ENCODE measurements at regions not wholly inside any gene's neighbourhood (a gene's known extent, or its start where the extent isn't known, plus 50 kb on each side); places are given as distances from the start of the nearest gene placed in this dataset.

- H3K4me1 Mint-ChIP-seq: peaks cover 8% of the 10 kb centered on the region
- H3K27me3 Mint-ChIP-seq (ENCODE audit: low read depth): no peaks in the 10 kb centered on the region
- no peaks in the 10 kb centered on the region for H3K36me3 Mint-ChIP-seq
- H3K9me3 Mint-ChIP-seq: peaks cover 18% of the 10 kb centered on the region
- H3K27ac Mint-ChIP-seq: no peak overlapping the region
- H3K4me3 Mint-ChIP-seq: no peak overlapping the region
- TF ChIP-seq CTCF (IDR thresholded peaks at IDR 0.05; ENCODE audit: unreplicated experiment): no peak
- no peak for DNase-seq (ENCODE audit: low spot score in 2 of 2, unreplicated experiment in 2 of 2)
These were observed 416.1 kb downstream of the TMEM38B start for GRCh38 chr9:106110483-106110882.

GRCh38 chr9:106111039-106111730 is 416.8 kb downstream of the TMEM38B start:
- Mint-ChIP-seq H3K27ac (peak overlapping the region; percentile 27), H3K4me1 (peaks cover 8% of the 10 kb centered on the region), H3K9me3 (peaks cover 17% of the 10 kb centered on the region), H3K36me3 (no peaks in the 10 kb centered on the region), H3K27me3 (ENCODE audit: low read depth) (no peaks in the 10 kb centered on the region), H3K4me3 (no peak overlapping the region)
- DNase-seq (ENCODE audit: low spot score in 2 of 2, unreplicated experiment in 2 of 2): no peak
- no peak for TF ChIP-seq CTCF (IDR thresholded peaks at IDR 0.05; ENCODE audit: unreplicated experiment)

- no peak for TF ChIP-seq CTCF (IDR thresholded peaks at IDR 0.05; ENCODE audit: unreplicated experiment)
- H3K36me3 Mint-ChIP-seq: no peaks in the 10 kb centered on the region
- H3K27me3 Mint-ChIP-seq (ENCODE audit: low read depth): no peaks in the 10 kb centered on the region
- no peak for DNase-seq (ENCODE audit: low spot score in 2 of 2, unreplicated experiment in 2 of 2)
- H3K4me1 Mint-ChIP-seq: peaks cover 8% of the 10 kb centered on the region
- H3K9me3 Mint-ChIP-seq: peaks cover 6% of the 10 kb centered on the region
- no peak overlapping the region for H3K4me3 Mint-ChIP-seq
- H3K27ac Mint-ChIP-seq: no peak overlapping the region
These were observed 418.6 kb downstream of the TMEM38B start for GRCh38 chr9:106112935-106113334.

- no peaks in the 10 kb centered on the region for H3K4me1 Mint-ChIP-seq
- no peaks in the 10 kb centered on the region for H3K9me3 Mint-ChIP-seq
- TF ChIP-seq CTCF (IDR thresholded peaks at IDR 0.05; ENCODE audit: unreplicated experiment): no peak
- H3K36me3 Mint-ChIP-seq: no peaks in the 10 kb centered on the region
- no peak overlapping the region for H3K4me3 Mint-ChIP-seq
- no peak for DNase-seq (ENCODE audit: low spot score in 2 of 2, unreplicated experiment in 2 of 2)
- H3K27me3 Mint-ChIP-seq (ENCODE audit: low read depth): no peaks in the 10 kb centered on the region
- H3K27ac Mint-ChIP-seq: no peak overlapping the region
These were observed 424.8 kb downstream of the TMEM38B start for GRCh38 chr9:106119176-106119575.

- no peaks in the 10 kb centered on the region for H3K4me1 Mint-ChIP-seq
- H3K36me3 Mint-ChIP-seq: no peaks in the 10 kb centered on the region
- TF ChIP-seq CTCF (IDR thresholded peaks at IDR 0.05; ENCODE audit: unreplicated experiment): no peak
- no peak overlapping the region for H3K27ac Mint-ChIP-seq
- H3K27me3 Mint-ChIP-seq (ENCODE audit: low read depth): no peaks in the 10 kb centered on the region
- H3K9me3 Mint-ChIP-seq: peaks cover 1% of the 10 kb centered on the region
- DNase-seq (ENCODE audit: low spot score in 2 of 2, unreplicated experiment in 2 of 2): no peak
- no peak overlapping the region for H3K4me3 Mint-ChIP-seq
These were observed 425.7 kb downstream of the TMEM38B start for GRCh38 chr9:106120071-106120470.

Measured in mesothelial cell of epicardium (in vitro differentiated cells).